ENCODE measurements at regions not wholly inside any gene's neighbourhood (a gene's known extent, or its start where the extent isn't known, plus 50 kb on each side); places are given as distances from the start of the nearest gene placed in this dataset.

DNA sequence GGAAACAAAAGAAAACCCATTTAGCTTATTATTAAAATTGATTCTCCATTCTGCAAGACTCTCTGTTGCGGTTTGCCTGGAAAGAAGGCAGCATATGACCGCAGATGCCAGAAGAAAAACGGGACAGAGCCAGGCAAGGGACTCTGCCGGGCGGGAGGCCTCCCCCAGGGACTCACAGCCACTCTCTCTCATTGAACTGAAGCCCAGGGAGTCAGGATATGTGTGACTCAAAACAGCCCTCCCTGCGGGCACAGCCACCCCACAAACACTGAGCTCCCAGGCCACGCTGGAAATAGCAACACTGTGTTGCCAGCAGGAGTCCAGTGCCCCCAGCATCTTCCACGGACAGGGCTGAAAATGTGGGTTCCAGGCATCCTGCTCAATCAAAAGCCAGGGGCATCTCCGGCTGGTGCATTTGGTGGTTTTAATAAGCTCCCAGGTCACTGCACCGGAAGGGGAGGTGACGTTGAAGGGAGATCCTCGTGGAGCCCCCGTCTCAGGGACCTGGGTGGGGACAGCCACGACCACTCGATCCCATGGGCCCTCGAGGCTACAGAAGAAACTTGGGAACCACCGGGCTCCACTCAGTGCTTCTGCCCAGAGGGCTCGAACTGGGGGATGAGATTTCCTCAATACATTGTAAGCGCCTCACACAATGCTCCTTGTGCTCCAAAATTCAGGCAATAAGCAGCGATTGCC is 624.5 kb downstream of the TBC1D22A start:
- Mint-ChIP-seq H3K27ac (no peak overlapping the region), H3K4me1 (no peaks in the 10 kb centered on the region), H3K4me3 (no peak overlapping the region), H3K27me3 (no peaks in the 10 kb centered on the region), H3K9me3 (no peaks in the 10 kb centered on the region), H3K36me3 (no peaks in the 10 kb centered on the region)

DNA sequence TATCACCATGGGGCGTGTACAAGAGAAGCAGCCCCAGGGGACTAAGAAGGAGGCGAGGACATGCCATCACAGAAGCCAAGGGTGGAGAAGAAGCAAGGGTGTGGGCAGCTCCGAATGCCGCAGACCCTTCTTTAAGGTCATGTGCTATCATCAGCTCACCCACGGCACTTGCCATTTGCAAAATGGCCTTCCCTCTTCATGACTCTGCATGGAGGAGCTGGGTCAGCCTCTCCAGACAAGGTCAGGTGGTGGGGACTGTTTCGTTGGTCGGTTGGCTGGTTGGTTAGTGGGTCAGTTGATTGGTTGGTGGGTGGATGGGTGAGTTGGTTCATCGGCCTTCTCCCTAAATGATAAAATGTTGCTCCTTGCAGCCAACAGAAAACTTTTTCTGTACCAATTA is 622.5 kb downstream of the TBC1D22A start:
- Mint-ChIP-seq H3K27ac (no peak overlapping the region), H3K4me1 (no peaks in the 10 kb centered on the region), H3K9me3 (no peaks in the 10 kb centered on the region), H3K4me3 (no peak overlapping the region), H3K27me3 (no peaks in the 10 kb centered on the region), H3K36me3 (no peaks in the 10 kb centered on the region)

DNA sequence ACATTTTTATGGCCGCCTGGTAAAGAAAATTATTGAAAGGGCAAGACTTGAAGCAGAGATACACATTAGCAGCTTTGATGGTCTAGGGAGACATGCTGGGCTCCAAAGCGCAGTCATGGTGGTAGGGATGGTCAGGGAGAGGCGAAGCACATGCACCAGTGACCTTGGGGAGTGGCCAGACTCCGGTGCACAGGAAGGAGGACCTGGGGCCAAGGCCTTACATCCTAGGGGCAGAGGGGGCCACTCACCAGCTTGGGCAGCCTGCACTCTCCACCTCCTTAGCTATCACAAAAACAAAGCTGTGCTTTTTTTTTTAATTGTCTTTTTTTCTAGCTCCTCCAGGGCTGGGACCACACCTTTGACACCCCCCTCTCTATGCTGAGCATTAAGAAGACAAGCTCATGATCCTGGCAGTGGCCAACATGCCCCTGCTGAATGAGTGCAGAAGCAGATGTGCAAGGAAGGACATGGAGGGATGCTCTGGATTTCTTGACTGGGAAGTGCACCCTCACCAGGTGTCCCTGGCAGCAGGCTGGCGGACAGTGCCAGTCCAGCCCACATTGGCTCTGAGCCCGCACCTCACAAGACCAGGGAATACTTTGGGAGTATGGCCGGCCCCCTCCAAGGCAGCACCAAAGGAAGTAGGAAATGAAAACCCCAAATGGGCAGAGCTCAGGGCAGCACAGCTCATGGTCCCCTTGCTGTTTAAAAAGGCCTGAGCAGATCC is 619.9 kb downstream of the TBC1D22A start:
- Mint-ChIP-seq H3K9me3 (no peaks in the 10 kb centered on the region), H3K4me1 (no peaks in the 10 kb centered on the region), H3K36me3 (peaks cover 2% of the 10 kb centered on the region), H3K27me3 (no peaks in the 10 kb centered on the region), H3K4me3 (no peak overlapping the region), H3K27ac (no peak overlapping the region)

DNA sequence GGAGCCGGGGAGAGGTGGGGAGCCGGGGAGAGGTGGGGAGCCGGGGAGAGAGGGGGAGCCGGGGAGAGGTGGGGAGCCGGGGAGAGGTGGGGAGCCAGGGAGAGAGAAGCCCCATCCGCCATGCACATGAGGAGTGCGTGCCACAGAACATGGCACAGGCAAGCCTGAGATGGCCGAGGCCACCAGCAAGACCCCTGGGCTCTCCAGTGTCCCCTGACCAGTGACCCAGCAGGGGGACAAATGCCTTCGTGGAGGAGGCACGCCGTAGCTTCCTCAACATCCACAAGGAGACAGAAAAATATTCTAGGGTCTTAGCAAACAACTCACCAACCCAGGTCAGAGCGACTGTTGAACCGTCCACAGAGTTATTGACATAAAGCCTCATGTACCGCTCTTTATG is 618.8 kb downstream of the TBC1D22A start:
- no peaks in the 10 kb centered on the region for H3K9me3 Mint-ChIP-seq
- peaks cover 2% of the 10 kb centered on the region for H3K36me3 Mint-ChIP-seq
- H3K4me1 Mint-ChIP-seq: no peaks in the 10 kb centered on the region
- H3K4me3 Mint-ChIP-seq: no peak overlapping the region
- H3K27ac Mint-ChIP-seq: no peak overlapping the region
- H3K27me3 Mint-ChIP-seq: no peaks in the 10 kb centered on the region

DNA sequence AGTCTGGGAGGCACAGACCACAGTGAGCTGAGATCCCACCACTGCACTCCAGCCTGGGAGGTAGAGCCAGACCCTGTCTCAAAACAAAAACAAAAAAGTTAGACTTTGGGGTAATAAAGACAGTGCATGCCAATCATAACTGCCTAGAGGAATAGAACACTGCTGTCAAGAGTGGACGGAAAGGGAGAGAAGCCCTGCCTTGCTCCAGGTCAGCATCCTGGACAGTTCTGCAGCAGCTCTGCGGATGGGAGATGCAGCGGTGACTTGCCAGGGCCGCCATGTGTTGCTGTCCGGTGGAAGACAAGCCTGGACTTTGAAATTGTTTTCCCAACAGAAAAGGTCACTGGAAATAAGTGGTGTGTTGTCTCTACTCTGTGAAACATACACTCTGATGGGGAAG is 618.2 kb downstream of the TBC1D22A start:
- Mint-ChIP-seq H3K27ac (no peak overlapping the region), H3K4me1 (no peaks in the 10 kb centered on the region), H3K4me3 (no peak overlapping the region), H3K9me3 (no peaks in the 10 kb centered on the region), H3K27me3 (no peaks in the 10 kb centered on the region), H3K36me3 (peaks cover 2% of the 10 kb centered on the region)

DNA sequence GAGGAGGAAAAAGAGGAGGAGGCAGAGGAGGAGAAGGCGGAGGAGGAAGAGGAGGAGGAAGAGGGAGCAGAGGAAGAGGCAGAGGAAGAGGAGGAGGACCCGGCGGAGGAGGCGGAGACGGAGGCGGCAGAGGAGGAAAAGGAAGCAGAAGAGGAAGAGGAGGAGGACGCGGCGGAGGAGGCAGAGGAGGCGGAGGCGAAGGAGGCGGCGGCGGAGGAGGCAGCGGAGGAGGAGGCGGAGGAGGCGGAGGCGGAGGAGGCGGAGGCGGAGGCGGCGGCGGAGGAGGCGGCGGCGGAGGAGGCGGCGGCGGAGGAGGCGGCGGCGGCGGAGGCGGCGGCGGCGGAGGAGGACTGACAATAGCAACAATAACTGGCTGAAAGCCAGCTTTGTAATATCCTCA is 616.6 kb downstream of the TBC1D22A start:
- no peaks in the 10 kb centered on the region for H3K9me3 Mint-ChIP-seq
- H3K36me3 Mint-ChIP-seq: peaks cover 2% of the 10 kb centered on the region
- H3K4me1 Mint-ChIP-seq: no peaks in the 10 kb centered on the region
- no peak overlapping the region for H3K27ac Mint-ChIP-seq
- H3K27me3 Mint-ChIP-seq: no peaks in the 10 kb centered on the region
- no peak overlapping the region for H3K4me3 Mint-ChIP-seq

DNA sequence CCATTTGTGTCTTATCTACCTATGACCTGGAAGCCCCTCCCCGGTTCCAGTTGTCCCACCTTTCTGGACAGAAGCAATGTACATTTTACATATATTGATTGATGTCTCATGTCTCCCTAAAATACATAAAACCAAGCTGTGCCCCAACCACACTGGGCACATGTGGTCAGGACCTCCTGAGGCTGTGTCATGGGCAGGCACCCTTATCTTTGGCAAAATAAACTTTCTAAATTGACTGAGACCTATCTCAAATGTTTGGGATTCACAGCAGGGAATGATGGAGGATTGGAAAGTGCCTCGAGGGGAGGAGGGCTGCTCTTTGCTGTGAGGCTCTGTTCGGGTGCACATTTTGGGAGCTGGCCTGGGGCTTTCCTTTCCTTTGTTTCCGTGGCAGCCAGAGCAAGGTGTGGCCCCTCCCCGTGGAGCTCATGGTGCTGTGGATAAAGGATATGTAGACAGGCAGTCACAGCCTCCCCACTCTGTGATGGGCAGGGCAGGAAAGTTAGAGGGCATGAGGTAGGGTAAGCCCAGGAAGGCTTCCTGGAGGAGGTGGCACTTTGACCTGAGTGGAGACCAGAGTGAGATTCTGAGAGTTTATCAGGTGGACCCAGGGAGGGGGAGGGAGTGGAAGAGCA is 615.6 kb downstream of the TBC1D22A start:
- Mint-ChIP-seq H3K9me3 (no peaks in the 10 kb centered on the region), H3K27me3 (no peaks in the 10 kb centered on the region), H3K36me3 (peaks cover 2% of the 10 kb centered on the region), H3K27ac (no peak overlapping the region), H3K4me1 (no peaks in the 10 kb centered on the region), H3K4me3 (no peak overlapping the region)

DNA sequence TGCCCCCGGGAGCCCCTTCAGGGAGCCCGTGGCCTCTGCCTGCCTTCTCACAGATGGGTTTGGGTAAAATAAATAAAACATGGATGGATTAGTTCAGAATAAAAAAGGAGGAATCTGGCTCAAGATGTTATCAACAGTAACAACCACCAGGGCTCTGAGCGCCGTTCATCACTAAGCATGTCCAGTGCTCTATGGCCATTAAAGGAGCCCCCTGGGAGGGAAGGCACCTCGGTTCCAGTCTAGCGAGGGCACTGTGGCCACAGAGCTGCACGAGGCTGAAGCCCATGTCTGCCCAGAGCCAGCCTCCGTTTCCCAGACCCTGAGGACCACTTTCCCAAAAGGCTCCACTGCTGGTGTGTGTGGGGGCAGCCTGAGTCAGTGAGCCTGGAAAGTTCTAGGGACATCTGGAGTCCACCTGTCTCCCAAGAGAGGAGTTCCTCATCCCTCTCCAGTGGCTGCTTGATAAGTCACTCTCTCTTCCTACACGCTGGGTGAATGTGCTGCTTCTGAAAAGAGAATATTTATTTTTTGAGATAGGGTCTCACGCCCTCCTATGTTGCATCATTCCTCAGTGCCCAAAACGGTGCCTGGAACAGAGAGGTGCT is 614.6 kb downstream of the TBC1D22A start:
- no peak overlapping the region for H3K4me3 Mint-ChIP-seq
- H3K36me3 Mint-ChIP-seq: peaks cover 2% of the 10 kb centered on the region
- H3K4me1 Mint-ChIP-seq: no peaks in the 10 kb centered on the region
- H3K27ac Mint-ChIP-seq: peak overlapping the region in 1 of 3 donors; percentile 16
- H3K9me3 Mint-ChIP-seq: no peaks in the 10 kb centered on the region
- H3K27me3 Mint-ChIP-seq: no peaks in the 10 kb centered on the region

DNA sequence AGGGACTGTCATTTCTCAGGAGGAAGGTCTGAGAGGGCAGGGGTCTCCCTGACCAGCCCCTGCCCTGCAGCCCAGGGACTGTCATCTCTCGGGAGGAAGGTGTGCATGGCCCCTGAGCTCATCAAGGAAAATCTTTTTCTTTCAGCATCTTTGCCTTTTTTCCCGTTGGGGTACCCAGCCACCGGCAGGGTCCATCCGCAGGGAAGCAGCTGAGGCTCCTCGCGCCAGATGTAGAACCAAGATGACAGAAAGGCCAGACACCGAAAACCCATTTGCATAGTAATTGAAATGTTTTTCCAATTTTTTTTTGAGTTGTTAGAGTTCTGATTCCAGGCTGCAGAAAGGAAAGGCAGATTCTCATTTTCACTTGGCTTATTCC is 613.9 kb downstream of the TBC1D22A start:
- Mint-ChIP-seq H3K4me3 (no peak overlapping the region), H3K4me1 (no peaks in the 10 kb centered on the region), H3K9me3 (no peaks in the 10 kb centered on the region), H3K36me3 (peaks cover 2% of the 10 kb centered on the region), H3K27ac (no peak overlapping the region), H3K27me3 (no peaks in the 10 kb centered on the region)

DNA sequence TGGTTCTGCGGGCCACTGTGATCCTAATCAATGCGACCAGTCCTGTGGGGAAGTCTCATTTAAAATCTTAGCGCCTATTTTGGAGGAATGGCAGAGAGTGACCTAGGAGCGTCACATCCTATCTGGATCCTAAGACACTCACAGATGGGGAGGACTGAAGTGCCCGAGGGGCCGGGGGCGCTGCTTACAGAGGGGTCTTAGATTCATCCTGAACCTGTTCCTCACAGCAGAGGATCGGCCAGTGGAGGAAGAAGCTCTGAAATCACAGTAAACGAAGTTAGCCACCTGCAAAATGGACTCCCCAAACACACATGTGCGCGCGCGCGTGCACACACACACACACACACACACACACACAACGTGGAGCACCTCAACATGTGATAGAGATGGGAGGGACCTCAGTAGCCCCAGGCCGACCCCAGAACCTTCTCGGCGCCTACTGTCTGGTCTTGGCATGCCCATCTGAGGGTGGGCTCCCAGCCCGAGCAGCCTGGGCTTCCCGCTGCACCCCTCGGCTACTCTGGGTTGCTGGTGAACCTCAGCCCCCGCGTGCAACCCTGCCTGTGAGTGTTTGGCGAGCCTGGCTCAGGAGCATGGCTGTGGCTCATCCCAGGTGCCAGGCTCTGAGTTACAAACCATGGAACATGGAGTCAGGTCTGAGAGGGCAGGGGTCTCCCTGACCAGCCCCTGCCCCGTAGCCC is 613.3 kb downstream of the TBC1D22A start:
- no peaks in the 10 kb centered on the region for H3K27me3 Mint-ChIP-seq
- H3K36me3 Mint-ChIP-seq: peaks cover 2% of the 10 kb centered on the region
- no peaks in the 10 kb centered on the region for H3K4me1 Mint-ChIP-seq
- no peaks in the 10 kb centered on the region for H3K9me3 Mint-ChIP-seq
- peak overlapping the region in 1 of 4 donors; percentile 17 for H3K4me3 Mint-ChIP-seq
- no peak overlapping the region for H3K27ac Mint-ChIP-seq

DNA sequence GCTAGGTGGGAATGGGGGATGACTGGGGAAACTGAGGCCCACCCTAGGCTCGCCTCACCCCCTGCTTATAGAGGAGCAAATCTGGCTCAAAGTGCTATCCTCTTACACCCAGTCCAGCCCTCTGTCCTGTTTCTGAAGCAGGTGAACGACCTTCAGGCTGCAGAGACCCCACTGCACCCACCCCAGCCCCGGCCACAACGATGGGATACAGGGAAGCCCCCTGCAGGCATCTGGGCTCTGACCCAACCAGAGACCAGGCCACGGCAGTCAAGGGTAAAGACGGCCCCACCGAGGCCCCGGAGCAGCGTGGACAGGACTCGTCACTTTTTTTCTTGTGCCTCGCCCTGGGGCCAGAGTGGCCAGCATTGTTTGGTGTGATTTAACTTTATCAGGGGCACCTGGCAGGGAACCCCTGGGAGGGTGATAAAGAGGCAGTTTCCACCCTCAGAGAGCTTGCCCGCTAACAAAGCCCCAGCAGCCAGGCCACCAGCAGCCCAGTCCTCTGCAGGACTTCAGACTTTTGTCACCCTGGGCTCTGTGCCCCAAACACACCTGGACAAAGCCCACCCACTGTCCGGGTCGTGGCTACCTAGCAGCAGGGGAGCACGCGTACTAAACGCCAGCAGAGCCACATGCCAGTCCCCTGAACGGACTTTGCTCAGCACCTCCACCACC is 612.6 kb downstream of the TBC1D22A start:
- Mint-ChIP-seq H3K9me3 (no peaks in the 10 kb centered on the region), H3K36me3 (peaks cover 2% of the 10 kb centered on the region), H3K27me3 (no peaks in the 10 kb centered on the region), H3K4me1 (no peaks in the 10 kb centered on the region), H3K27ac (no peak overlapping the region), H3K4me3 (no peak overlapping the region)

DNA sequence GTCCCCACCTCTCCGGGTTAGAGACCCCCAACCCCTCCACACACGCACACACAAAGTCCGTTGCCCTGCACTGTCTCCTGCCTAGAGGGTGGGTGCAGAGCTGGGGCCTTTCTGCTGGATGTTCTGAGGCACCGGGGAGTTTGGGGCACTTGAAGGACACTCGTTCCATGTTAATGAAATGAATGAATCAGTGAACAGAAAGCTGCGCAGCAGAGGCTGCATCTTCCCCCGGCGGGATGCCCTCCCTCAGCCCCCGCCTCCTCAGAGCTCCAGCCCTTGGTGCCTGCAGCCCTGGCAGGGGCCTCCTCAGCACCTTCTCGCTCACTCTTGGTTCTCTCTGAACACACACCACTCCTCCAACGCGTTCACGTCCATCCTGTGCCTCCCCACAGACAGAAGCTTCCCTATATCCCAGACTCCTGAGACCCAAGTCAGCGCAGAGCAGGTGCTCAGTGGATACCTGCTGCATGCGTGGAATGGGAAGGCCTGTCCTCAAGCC is 611.9 kb downstream of the TBC1D22A start:
- Mint-ChIP-seq H3K27ac (no peak overlapping the region), H3K9me3 (no peaks in the 10 kb centered on the region), H3K4me1 (no peaks in the 10 kb centered on the region), H3K4me3 (no peak overlapping the region), H3K36me3 (peaks cover 2% of the 10 kb centered on the region), H3K27me3 (peaks cover 2% of the 10 kb centered on the region)

DNA sequence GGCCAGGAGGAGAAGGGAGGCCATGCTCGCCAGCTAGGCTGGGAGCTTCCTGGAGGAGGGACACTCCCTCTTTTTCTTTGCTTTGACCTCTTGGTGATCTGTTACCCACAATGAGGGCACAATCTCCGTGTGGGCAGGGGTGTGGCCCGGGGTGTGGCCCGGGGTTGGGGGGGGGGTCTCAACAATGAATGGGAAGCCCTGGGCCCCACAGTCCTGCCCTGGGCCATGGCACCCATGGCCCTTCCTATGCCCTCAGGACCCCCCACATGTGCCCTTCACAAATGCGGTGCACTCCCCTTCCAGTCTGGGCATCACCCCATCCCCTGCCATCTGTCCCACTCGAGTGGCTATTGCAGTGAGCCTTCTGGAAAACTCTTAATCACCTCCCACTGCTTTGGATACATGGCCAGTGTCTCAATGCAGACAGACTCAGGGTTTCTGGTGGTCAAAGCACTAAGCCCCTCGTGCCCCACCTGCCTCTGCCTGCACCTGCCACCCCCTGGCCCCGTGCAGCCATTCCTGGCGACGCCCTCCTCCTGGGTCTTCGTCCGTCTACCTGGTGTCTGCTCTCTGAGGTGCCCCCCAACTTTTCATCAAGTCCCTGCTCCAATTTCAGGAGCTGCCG is 611.3 kb downstream of the TBC1D22A start:
- H3K27me3 Mint-ChIP-seq: peaks cover 3% of the 10 kb centered on the region
- H3K36me3 Mint-ChIP-seq: peaks cover 1% of the 10 kb centered on the region
- no peak overlapping the region for H3K27ac Mint-ChIP-seq
- H3K9me3 Mint-ChIP-seq: no peaks in the 10 kb centered on the region
- no peaks in the 10 kb centered on the region for H3K4me1 Mint-ChIP-seq
- H3K4me3 Mint-ChIP-seq: no peak overlapping the region
